T-cell (primary cell): ENCODE measurements at regions not wholly inside any gene's neighbourhood (a gene's known extent, or its start where the extent isn't known, plus 50 kb on each side); places are given as distances from the start of the nearest gene placed in this dataset.

ENCODE experiments used
- ATAC-seq, 4 experiments: fragments of 200-7000 bp in 3 of 4; fragments of 150-1000 bp in 1 of 4; cut with Tn5 transposase; replicated peaks in 1 of 4; 1 replicate in 3 of 4; 2 replicates in 1 of 4; pipeline ENCODE4 v1.10.0; 2021; ENCODE audit warnings: moderate library complexity in 3 of 4, mild to moderate bottlenecking in 2 of 4, moderate number of reproducible peaks in 1 of 4
- CTCF ChIA-PET, 2 donors: fragments of 300-600 bp; sonication (Branson Sonifier 250); formaldehyde crosslinking; loops; one replicate each; lab custom pipeline; 2022; ENCODE audit warnings: antibody characterized with exemption in 2 of 2; lab: Charles Lee
- POLR2A ChIA-PET, 2 donors: fragments of 300-600 bp; sonication (Branson Sonifier 250); formaldehyde crosslinking; loops; one replicate each; lab custom pipeline; 2022; ENCODE audit warnings: antibody characterized with exemption in 2 of 2; lab: Charles Lee
- DNase-seq, 35 experiments: peaks; one replicate each; pipeline versions ENCODE4 v3.0.0 to v3.0.0-alpha.2; 2013 to 2023
- H3K27ac ChIP-seq: one replicate; pipeline ENCODE4 v1.5.1; 2013; ENCODE audit warnings: low read length
- H3K27me3 ChIP-seq, 2 experiments: replicated peaks in 1 of 2; 1 replicate in 1 of 2; 2 replicates in 1 of 2; pipeline versions ENCODE4 v1.6.1 to v1.7.0; 2013; ENCODE audit warnings: low read length in 1 of 2, mixed read lengths in 1 of 2; ENCODE audit not compliant: control insufficient read depth in 2 of 2, insufficient read depth in 2 of 2; ENCODE audit errors: extremely low read depth in 1 of 2
- H3K36me3 ChIP-seq, 2 donors: 1 replicate in 1 of 2; 2 replicates in 1 of 2; pipeline versions ENCODE4 v1.6.1 to v1.7.0; 2013; ENCODE audit warnings: low read length in 1 of 2; ENCODE audit not compliant: control insufficient read depth in 2 of 2, insufficient read depth in 1 of 2; ENCODE audit errors: extremely low read depth in 1 of 2
- H3K4me1 ChIP-seq, 2 experiments: 1 replicate in 1 of 2; 2 replicates in 1 of 2; pipeline versions ENCODE4 v1.6.1 to v1.7.0; 2013; ENCODE audit warnings: low read length in 2 of 2, mixed read lengths in 1 of 2; ENCODE audit not compliant: insufficient read depth in 2 of 2, control insufficient read depth in 1 of 2; ENCODE audit errors: extremely low read depth in 1 of 2
- H3K4me3 ChIP-seq, 2 donors: 1 replicate in 1 of 2; 2 replicates in 1 of 2; pipeline versions ENCODE4 v1.5.1 to v1.7.0; 2013; ENCODE audit warnings: mild to moderate bottlenecking in 2 of 2, low read length in 1 of 2, moderate library complexity in 1 of 2; ENCODE audit not compliant: control insufficient read depth in 1 of 2; ENCODE audit errors: extremely low read depth in 1 of 2
- H3K9me3 ChIP-seq: 2 replicates; pipeline ENCODE4 v1.7.0; 2013
- H3K27ac Mint-ChIP-seq, 2 donors: one replicate each; pipeline ENCODE4 v1.8.0; 2020 to 2021; ENCODE audit warnings: mild to moderate bottlenecking in 2 of 2, mixed read lengths in 2 of 2
- H3K27me3 Mint-ChIP-seq, 2 donors: one replicate each; pipeline ENCODE4 v1.8.0; 2021 to 2022; ENCODE audit warnings: mixed read lengths in 2 of 2
- H3K36me3 Mint-ChIP-seq: one replicate; pipeline ENCODE4 v1.8.0; 2021; ENCODE audit warnings: mixed read lengths
- H3K4me1 Mint-ChIP-seq, 3 donors: one replicate each; pipeline ENCODE4 v1.8.0; 2020 to 2022; ENCODE audit warnings: mixed read lengths in 3 of 3, mild to moderate bottlenecking in 1 of 3
- H3K4me3 Mint-ChIP-seq, 3 donors: one replicate each; pipeline ENCODE4 v1.8.0; 2020 to 2022; ENCODE audit warnings: mild to moderate bottlenecking in 3 of 3, mixed read lengths in 3 of 3, moderate library complexity in 3 of 3
- H3K9me3 Mint-ChIP-seq, 3 donors: one replicate each; pipeline ENCODE4 v1.8.0; 2020 to 2022; ENCODE audit warnings: mixed read lengths in 3 of 3
- WGBS: methylation state at CpG from one replicate; pipeline ENCODE4 v1.1.5; 2013; ENCODE audit warnings: missing lambda C conversion rate; ENCODE audit not compliant: insufficient coverage; 5-methylcytosine and 5-hydroxymethylcytosine counted together

GRCh38 chr1:37290718-37291117, 183.7 kb upstream of the ZC3H12A start:
- H3K27me3 Mint-ChIP-seq, result peaks cover 21 to 23% of the 10 kb centered on the region in 2 donors
- no peak overlapping the region for H3K27ac ChIP-seq
- no peak for ATAC-seq

GRCh38 chr1:37292789-37293188, 181.6 kb upstream of the ZC3H12A start:
- no peaks in the 10 kb centered on the region for H3K4me1 ChIP-seq
- no peak overlapping the region for H3K27ac ChIP-seq
- no peaks in the 10 kb centered on the region for H3K36me3 Mint-ChIP-seq
- H3K27me3 Mint-ChIP-seq, result peaks cover 33 to 38% of the 10 kb centered on the region in 2 donors
- H3K9me3 Mint-ChIP-seq, result no peaks in the 10 kb centered on the region
- H3K36me3 ChIP-seq, result no peaks in the 10 kb centered on the region
- DNase-seq (no peak), ATAC-seq (no peak)
- H3K27me3 ChIP-seq, result peaks cover 0 to 17% of the 10 kb centered on the region in 2 experiments
- H3K4me3 Mint-ChIP-seq, result no peak overlapping the region
- H3K4me3 ChIP-seq, result no peak overlapping the region
- no peaks in the 10 kb centered on the region for H3K9me3 ChIP-seq
- CTCF ChIA-PET, result no interaction called here
- peaks cover 0 to 2% (median 0%) of the 10 kb centered on the region in 3 donors for H3K4me1 Mint-ChIP-seq
- no peak overlapping the region for H3K27ac Mint-ChIP-seq
- WGBS, result 52% methylated on average over 7 of the region's 9 CpGs
- POLR2A ChIA-PET, result no interaction called here

More at GRCh38 chr1:37290718-37291117, 183.7 kb upstream of the ZC3H12A start:
- Histone ChIP-seq H3K27me3 (peaks cover 0 to 27% of the 10 kb centered on the region in 2 experiments), H3K4me1 (no peaks in the 10 kb centered on the region), H3K9me3 (no peaks in the 10 kb centered on the region), H3K4me3 (no peak overlapping the region), H3K36me3 (no peaks in the 10 kb centered on the region)
- Mint-ChIP-seq H3K27ac (no peak overlapping the region), H3K4me1 (peaks cover 0 to 2% (median 0%) of the 10 kb centered on the region in 3 donors), H3K4me3 (no peak overlapping the region), H3K9me3 (no peaks in the 10 kb centered on the region), H3K36me3 (no peaks in the 10 kb centered on the region)
- no peak for DNase-seq
- ChIA-PET POLR2A (interaction anchor here in 1 of 2 donors (0.6 kb wide), 1 partner anchor 1501 kb away, joined by 6 read pairs; no protein-coding TSS in a partner anchor), CTCF (no interaction called here)
- WGBS, result no CpG with 5 or more reads among the region's 4 CpGs

- H3K4me3 Mint-ChIP-seq, result no peak overlapping the region
- POLR2A ChIA-PET, result no interaction called here
- no peaks in the 10 kb centered on the region for H3K4me1 ChIP-seq
- no peaks in the 10 kb centered on the region for H3K9me3 Mint-ChIP-seq
- DNase-seq (no peak), ATAC-seq (no peak)
- WGBS, result 78% methylated on average over 4 of the region's 4 CpGs
- no peak overlapping the region for H3K27ac ChIP-seq
- peaks cover 38 to 40% of the 10 kb centered on the region in 2 donors for H3K27me3 Mint-ChIP-seq
- H3K27me3 ChIP-seq, result peaks cover 0 to 26% of the 10 kb centered on the region in 2 experiments
- no peaks in the 10 kb centered on the region for H3K36me3 ChIP-seq
- H3K9me3 ChIP-seq, result no peaks in the 10 kb centered on the region
- CTCF ChIA-PET, result no interaction called here
- no peaks in the 10 kb centered on the region for H3K36me3 Mint-ChIP-seq
- no peak overlapping the region for H3K4me3 ChIP-seq
- peaks cover 0 to under 1% (median 0%) of the 10 kb centered on the region in 3 donors for H3K4me1 Mint-ChIP-seq
- no peak overlapping the region for H3K27ac Mint-ChIP-seq
Measured at GRCh38 chr1:37294096-37294495, 180.3 kb upstream of the ZC3H12A start.

GRCh38 chr1:37294529-37294928, 179.9 kb upstream of the ZC3H12A start:
- Mint-ChIP-seq H3K27me3 (peaks cover 41 to 42% of the 10 kb centered on the region in 2 donors), H3K4me1 (no peaks in the 10 kb centered on the region), H3K9me3 (no peaks in the 10 kb centered on the region), H3K27ac (no peak overlapping the region), H3K4me3 (no peak overlapping the region), H3K36me3 (no peaks in the 10 kb centered on the region)
- Histone ChIP-seq H3K4me3 (no peak overlapping the region), H3K27me3 (peaks cover 0 to 27% of the 10 kb centered on the region in 2 experiments), H3K4me1 (no peaks in the 10 kb centered on the region), H3K27ac (no peak overlapping the region), H3K36me3 (no peaks in the 10 kb centered on the region), H3K9me3 (no peaks in the 10 kb centered on the region)
- DNase-seq, result no peak
- POLR2A ChIA-PET, result no interaction called here
- WGBS, result 77% methylated on average over 4 of the region's 6 CpGs
- no peak for ATAC-seq
- CTCF ChIA-PET, result no interaction called here

GRCh38 chr1:37298769-37299168, 175.6 kb upstream of the ZC3H12A start:
- Histone ChIP-seq H3K4me1 (no peaks in the 10 kb centered on the region), H3K9me3 (no peaks in the 10 kb centered on the region), H3K4me3 (no peak overlapping the region), H3K27me3 (peaks cover 0 to 38% of the 10 kb centered on the region in 2 experiments), H3K27ac (no peak overlapping the region), H3K36me3 (no peaks in the 10 kb centered on the region)
- Mint-ChIP-seq H3K9me3 (no peaks in the 10 kb centered on the region), H3K27me3 (peaks cover 49 to 50% of the 10 kb centered on the region in 2 donors), H3K4me3 (no peak overlapping the region), H3K36me3 (no peaks in the 10 kb centered on the region), H3K4me1 (no peaks in the 10 kb centered on the region), H3K27ac (no peak overlapping the region)
- ChIA-PET CTCF (no interaction called here), POLR2A (no interaction called here)
- no peak for ATAC-seq
- WGBS, result 55% methylated on average over 4 of the region's 6 CpGs
- no peak for DNase-seq

- H3K36me3 ChIP-seq, result no peaks in the 10 kb centered on the region
- peaks cover 0 to 38% of the 10 kb centered on the region in 2 experiments for H3K27me3 ChIP-seq
- Mint-ChIP-seq H3K4me1 (no peaks in the 10 kb centered on the region), H3K27me3 (peaks cover 45 to 46% of the 10 kb centered on the region in 2 donors), H3K36me3 (no peaks in the 10 kb centered on the region), H3K9me3 (no peaks in the 10 kb centered on the region), H3K27ac (no peak overlapping the region), H3K4me3 (no peak overlapping the region)
- no peak overlapping the region for H3K4me3 ChIP-seq
- H3K9me3 ChIP-seq, result no peaks in the 10 kb centered on the region
- DNase-seq (no peak), ATAC-seq (no peak)
- H3K4me1 ChIP-seq, result no peaks in the 10 kb centered on the region
- ChIA-PET CTCF (no interaction called here), POLR2A (no interaction called here)
- H3K27ac ChIP-seq, result no peak overlapping the region
- 88% methylated on average over 3 of the region's 5 CpGs for WGBS
Measured at GRCh38 chr1:37299216-37299615, 175.2 kb upstream of the ZC3H12A start.
